Parathyroid adenoma (tissue), 2 donors: ENCODE measurements at regions not wholly inside any gene's neighbourhood (a gene's known extent, or its start where the extent isn't known, plus 50 kb on each side); places are given as distances from the start of the nearest gene placed in this dataset.

Experiments
- H2AFZ ChIP-seq: fragments of 300-600 bp; sonication (generic); one replicate; pipeline ENCODE4 v1.7.0; 2017; ENCODE audit warnings: antibody characterized with exemption, mild to moderate bottlenecking
- H3K27ac ChIP-seq: fragments of 300-600 bp; sonication (generic); one replicate; pipeline ENCODE4 v1.7.0; 2017
- H3K27me3 ChIP-seq: fragments of 300-600 bp; sonication (generic); one replicate; pipeline ENCODE4 v1.7.0; 2017; ENCODE audit warnings: low read length; ENCODE audit not compliant: control insufficient read depth, insufficient read depth
- H3K36me3 ChIP-seq: fragments of 300-600 bp; sonication (generic); one replicate; pipeline ENCODE4 v1.7.0; 2017; ENCODE audit warnings: low read length; ENCODE audit not compliant: control insufficient read depth, insufficient read depth
- H3K4me1 ChIP-seq: fragments of 300-600 bp; sonication (generic); one replicate; pipeline ENCODE4 v1.7.0; 2017; ENCODE audit warnings: control low read depth
- H3K4me2 ChIP-seq: fragments of 300-600 bp; sonication (generic); one replicate; pipeline ENCODE4 v1.7.0; 2017; ENCODE audit warnings: low read length
- H3K4me3 ChIP-seq: fragments of 300-600 bp; sonication (generic); one replicate; pipeline ENCODE4 v1.7.0; 2017; ENCODE audit warnings: low read depth, low read length
- H3K79me2 ChIP-seq: fragments of 300-600 bp; sonication (generic); one replicate; pipeline ENCODE4 v1.7.0; 2017; ENCODE audit warnings: control low read depth
- H3K9ac ChIP-seq: fragments of 300-600 bp; sonication (generic); one replicate; pipeline ENCODE4 v1.7.0; 2017; ENCODE audit warnings: mild to moderate bottlenecking
- H3K9me3 ChIP-seq: fragments of 300-600 bp; sonication (generic); one replicate; pipeline ENCODE4 v1.7.0; 2017; ENCODE audit warnings: low read length; ENCODE audit not compliant: control insufficient read depth
- TF ChIP-seq, protein P1 (sequence below): fragments of 300-600 bp; sonication (generic); IDR thresholded peaks from one replicate; pipeline ENCODE4 v1.7.0; 2017; ENCODE audit warnings: antibody characterized with exemption, mild to moderate bottlenecking
- donor health status: primary hyperparathyroidism.

GRCh38 chr4:124445071-124445470 is 267.5 kb downstream of the ANKRD50 start:
- H3K4me2 ChIP-seq: no peak overlapping the region

GRCh38 chr4:124449881-124450280 is 262.7 kb downstream of the ANKRD50 start:
- TF ChIP-seq, protein P1, sequence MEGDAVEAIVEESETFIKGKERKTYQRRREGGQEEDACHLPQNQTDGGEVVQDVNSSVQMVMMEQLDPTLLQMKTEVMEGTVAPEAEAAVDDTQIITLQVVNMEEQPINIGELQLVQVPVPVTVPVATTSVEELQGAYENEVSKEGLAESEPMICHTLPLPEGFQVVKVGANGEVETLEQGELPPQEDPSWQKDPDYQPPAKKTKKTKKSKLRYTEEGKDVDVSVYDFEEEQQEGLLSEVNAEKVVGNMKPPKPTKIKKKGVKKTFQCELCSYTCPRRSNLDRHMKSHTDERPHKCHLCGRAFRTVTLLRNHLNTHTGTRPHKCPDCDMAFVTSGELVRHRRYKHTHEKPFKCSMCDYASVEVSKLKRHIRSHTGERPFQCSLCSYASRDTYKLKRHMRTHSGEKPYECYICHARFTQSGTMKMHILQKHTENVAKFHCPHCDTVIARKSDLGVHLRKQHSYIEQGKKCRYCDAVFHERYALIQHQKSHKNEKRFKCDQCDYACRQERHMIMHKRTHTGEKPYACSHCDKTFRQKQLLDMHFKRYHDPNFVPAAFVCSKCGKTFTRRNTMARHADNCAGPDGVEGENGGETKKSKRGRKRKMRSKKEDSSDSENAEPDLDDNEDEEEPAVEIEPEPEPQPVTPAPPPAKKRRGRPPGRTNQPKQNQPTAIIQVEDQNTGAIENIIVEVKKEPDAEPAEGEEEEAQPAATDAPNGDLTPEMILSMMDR: no peak
- Histone ChIP-seq H3K36me3 (no peaks in the 10 kb centered on the region), H3K4me2 (no peak overlapping the region), H3K79me2 (no peaks in the 10 kb centered on the region), H3K27me3 (no peaks in the 10 kb centered on the region), H3K27ac (no peak overlapping the region), H3K4me1 (no peaks in the 10 kb centered on the region), H3K9ac (no peak overlapping the region), H3K4me3 (no peak overlapping the region), H3K9me3 (no peaks in the 10 kb centered on the region), H2AFZ (no peak overlapping the region)

More at GRCh38 chr4:124445071-124445470, 267.5 kb downstream of the ANKRD50 start:
- Histone ChIP-seq H3K36me3 (no peaks in the 10 kb centered on the region), H3K9me3 (no peaks in the 10 kb centered on the region), H3K27ac (no peak overlapping the region), H3K9ac (no peak overlapping the region), H3K4me1 (no peaks in the 10 kb centered on the region), H2AFZ (no peak overlapping the region), H3K79me2 (no peaks in the 10 kb centered on the region), H3K4me3 (no peak overlapping the region), H3K27me3 (no peaks in the 10 kb centered on the region)
- TF ChIP-seq, protein P1: no peak

DNA sequence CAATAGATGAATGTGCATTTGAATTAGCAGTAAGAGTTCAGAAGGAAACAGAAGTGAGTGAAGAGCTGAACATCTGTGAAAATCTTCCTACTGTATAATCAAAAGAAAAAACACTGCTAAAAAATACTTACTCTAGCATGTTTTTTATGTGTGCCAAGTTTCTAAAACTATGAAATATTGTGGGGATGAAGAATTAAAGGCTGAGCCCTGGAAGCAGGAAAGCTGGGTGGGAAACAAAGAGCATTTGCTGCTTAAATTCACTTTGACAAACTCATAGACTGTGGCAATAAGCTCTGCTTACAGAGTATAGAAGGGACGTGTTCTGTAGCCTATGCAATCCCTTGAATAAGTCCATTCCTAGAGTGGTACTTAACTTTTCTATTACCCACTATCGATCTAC is 261.7 kb downstream of the ANKRD50 start:
- Histone ChIP-seq H3K36me3 (no peaks in the 10 kb centered on the region), H3K79me2 (no peaks in the 10 kb centered on the region), H2AFZ (no peak overlapping the region), H3K4me1 (no peaks in the 10 kb centered on the region), H3K4me2 (no peak overlapping the region), H3K27ac (no peak overlapping the region), H3K27me3 (no peaks in the 10 kb centered on the region), H3K9ac (no peak overlapping the region), H3K4me3 (no peak overlapping the region), H3K9me3 (no peaks in the 10 kb centered on the region)
- TF ChIP-seq, protein P1: no peak

GRCh38 chr4:124454772-124455270 is 257.7 kb downstream of the ANKRD50 start:
- H2AFZ ChIP-seq: no peak overlapping the region
- no peaks in the 10 kb centered on the region for H3K9me3 ChIP-seq
- H3K4me1 ChIP-seq: no peaks in the 10 kb centered on the region

DNA sequence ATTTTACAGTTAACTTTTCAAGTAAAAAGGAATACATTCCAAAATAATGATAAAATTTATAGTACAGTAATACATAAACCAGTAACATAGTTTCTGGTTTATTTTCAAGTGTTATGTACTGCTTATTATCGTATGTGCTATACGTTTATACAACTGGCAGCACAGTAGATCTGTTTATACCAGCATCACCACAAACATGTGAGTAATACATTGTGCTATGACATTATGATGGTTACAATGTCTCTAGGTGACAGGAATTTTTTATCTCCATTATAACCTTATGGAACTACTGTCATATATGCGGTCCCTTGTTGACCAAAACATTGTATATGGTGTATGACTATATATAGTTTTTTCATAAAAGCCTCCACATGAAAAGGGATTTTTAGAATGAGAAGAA is 256.9 kb downstream of the ANKRD50 start:
- Histone ChIP-seq H3K36me3 (no peaks in the 10 kb centered on the region), H3K4me3 (no peak overlapping the region), H2AFZ (no peak overlapping the region), H3K4me2 (no peak overlapping the region), H3K9ac (no peak overlapping the region), H3K27me3 (no peaks in the 10 kb centered on the region), H3K4me1 (no peaks in the 10 kb centered on the region), H3K79me2 (no peaks in the 10 kb centered on the region), H3K27ac (no peak overlapping the region), H3K9me3 (no peaks in the 10 kb centered on the region)
- TF ChIP-seq, protein P1: no peak

More at GRCh38 chr4:124454772-124455270, 257.7 kb downstream of the ANKRD50 start:
- Histone ChIP-seq H3K4me3 (no peak overlapping the region), H3K36me3 (no peaks in the 10 kb centered on the region), H3K27ac (no peak overlapping the region), H3K79me2 (no peaks in the 10 kb centered on the region), H3K27me3 (no peaks in the 10 kb centered on the region), H3K9ac (no peak overlapping the region), H3K4me2 (no peak overlapping the region)
- TF ChIP-seq, protein P1: no peak
